Retinal pigment epithelial cell (primary cell): ENCODE measurements at regions not wholly inside any gene's neighbourhood (a gene's known extent, or its start where the extent isn't known, plus 50 kb on each side); places are given as distances from the start of the nearest gene placed in this dataset.

Source experiments
- DNase-seq: peaks from one replicate; pipeline ENCODE4 v3.0.0-alpha.2; 2010; ENCODE audit warnings: low read depth
- H3K4me3 ChIP-seq: 2 replicates; pipeline ENCODE4 v1.5.1; 2011; ENCODE audit warnings: mild to moderate bottlenecking, low read length, control low read depth, moderate library complexity
- CTCF ChIP-seq: conservative IDR thresholded peaks from 2 replicates; pipeline ENCODE4 v1.5.1; 2011; ENCODE audit warnings: low read depth, low read length, control low read depth, inconsistent platforms

GRCh38 chr6:66396549-66396948 is 689.5 kb upstream of the EYS start:
- no peak for TF ChIP-seq CTCF
- H3K4me3 ChIP-seq, result no peak overlapping the region
- no peak for DNase-seq

- TF ChIP-seq CTCF, result no peak
- no peak overlapping the region for H3K4me3 ChIP-seq
- DNase-seq, result no peak
Observed at GRCh38 chr6:66396145-66396544, 689.1 kb upstream of the EYS start.

GRCh38 chr6:66390393-66390792 is 683.4 kb upstream of the EYS start:
- no peak for DNase-seq
- H3K4me3 ChIP-seq, result no peak overlapping the region
- no peak for TF ChIP-seq CTCF

GRCh38 chr6:66376001-66376400 is 669.0 kb upstream of the EYS start:
- DNase-seq, result no peak
- TF ChIP-seq CTCF, result no peak
- H3K4me3 ChIP-seq, result no peak overlapping the region

GRCh38 chr6:66369407-66369806 is 662.4 kb upstream of the EYS start:
- DNase-seq, result no peak
- no peak for TF ChIP-seq CTCF
- H3K4me3 ChIP-seq, result no peak overlapping the region

GRCh38 chr6:66362888-66363287 is 655.9 kb upstream of the EYS start:
- TF ChIP-seq CTCF, result no peak
- no peak for DNase-seq
- no peak overlapping the region for H3K4me3 ChIP-seq

- TF ChIP-seq CTCF, result no peak
- DNase-seq, result no peak
Observed at GRCh38 chr6:66361886-66362285, 654.9 kb upstream of the EYS start.

More at GRCh38 chr6:66361886-66362285, 654.9 kb upstream of the EYS start:
- H3K4me3 ChIP-seq, result no peak overlapping the region
